Cardiac muscle cell (in vitro differentiated cells and primary cell): ENCODE measurements at regions not wholly inside any gene's neighbourhood (a gene's known extent, or its start where the extent isn't known, plus 50 kb on each side); places are given as distances from the start of the nearest gene placed in this dataset.

Experiments used
- DNase-seq, 2 donors: peaks; one replicate each; pipeline versions ENCODE4 v3.0.0 to v3.0.0-alpha.2; 2010 to 2017; ENCODE audit warnings: low read depth in 1 of 2, low spot score in 1 of 2
- H3K27ac ChIP-seq: fragments of 200-600 bp; sonication (generic); 2 replicates; pipeline ENCODE4 v1.5.1; 2016
- H3K27me3 ChIP-seq: fragments of 200-600 bp; sonication (generic); 2 replicates; pipeline ENCODE4 v1.6.0; 2016; ENCODE audit warnings: control low read depth
- H3K36me3 ChIP-seq: fragments of 200-600 bp; sonication (generic); 2 replicates; pipeline ENCODE4 v1.5.1; 2016; ENCODE audit warnings: control low read depth
- H3K4me1 ChIP-seq: fragments of 200-600 bp; sonication (generic); 2 replicates; pipeline ENCODE4 v1.8.1; 2017; ENCODE audit warnings: low read depth, mild to moderate bottlenecking, mixed run types
- H3K4me3 ChIP-seq: fragments of 200-600 bp; sonication (generic); 2 replicates; pipeline ENCODE4 v1.5.1; 2016; ENCODE audit warnings: mild to moderate bottlenecking
- H3K9me3 ChIP-seq: fragments of 200-600 bp; sonication (generic); 2 replicates; pipeline ENCODE4 v1.5.1; 2017; ENCODE audit warnings: low read depth, mild to moderate bottlenecking, control low read depth
- TF ChIP-seq, protein P1 (sequence below): IDR thresholded peaks from 2 replicates; pipeline ENCODE4 v1.5.1; 2012; ENCODE audit warnings: low read depth, mild to moderate bottlenecking, low read length

DNA sequence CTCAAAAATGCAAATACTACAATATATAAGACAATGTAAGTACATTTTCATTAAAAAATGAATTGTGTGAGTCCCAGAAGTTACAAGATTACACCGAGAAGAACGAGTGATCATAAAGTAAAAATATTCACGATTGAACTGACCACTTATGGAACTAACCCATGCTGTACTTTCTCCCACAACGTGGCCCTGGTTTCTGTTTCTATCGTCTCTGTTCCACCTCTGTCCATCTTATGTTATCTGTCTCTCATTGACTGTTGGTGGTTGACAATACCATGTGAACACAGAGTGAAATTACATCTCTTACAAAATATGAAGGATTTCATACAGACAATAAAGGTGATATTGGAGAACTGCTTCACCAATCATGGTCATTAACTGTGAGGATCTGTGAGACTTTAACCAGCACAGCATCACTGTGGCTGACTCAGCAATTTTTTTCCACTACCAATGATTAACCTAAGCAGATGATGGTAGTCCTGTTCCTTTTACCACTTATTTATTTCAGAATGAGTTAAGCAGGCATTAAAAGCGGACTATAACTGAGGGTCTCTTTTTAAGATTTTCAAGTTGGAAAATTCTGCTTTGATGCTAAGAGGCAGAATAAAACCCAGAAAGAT lies 165.1 kb downstream of the TGFB2 start:
- Histone ChIP-seq H3K4me1 (peaks cover under 1% of the 10 kb centered on the region), H3K4me3 (no peak overlapping the region), H3K36me3 (no peaks in the 10 kb centered on the region), H3K27me3 (no peaks in the 10 kb centered on the region), H3K9me3 (no peaks in the 10 kb centered on the region), H3K27ac (no peak overlapping the region)
- TF ChIP-seq, protein P1, sequence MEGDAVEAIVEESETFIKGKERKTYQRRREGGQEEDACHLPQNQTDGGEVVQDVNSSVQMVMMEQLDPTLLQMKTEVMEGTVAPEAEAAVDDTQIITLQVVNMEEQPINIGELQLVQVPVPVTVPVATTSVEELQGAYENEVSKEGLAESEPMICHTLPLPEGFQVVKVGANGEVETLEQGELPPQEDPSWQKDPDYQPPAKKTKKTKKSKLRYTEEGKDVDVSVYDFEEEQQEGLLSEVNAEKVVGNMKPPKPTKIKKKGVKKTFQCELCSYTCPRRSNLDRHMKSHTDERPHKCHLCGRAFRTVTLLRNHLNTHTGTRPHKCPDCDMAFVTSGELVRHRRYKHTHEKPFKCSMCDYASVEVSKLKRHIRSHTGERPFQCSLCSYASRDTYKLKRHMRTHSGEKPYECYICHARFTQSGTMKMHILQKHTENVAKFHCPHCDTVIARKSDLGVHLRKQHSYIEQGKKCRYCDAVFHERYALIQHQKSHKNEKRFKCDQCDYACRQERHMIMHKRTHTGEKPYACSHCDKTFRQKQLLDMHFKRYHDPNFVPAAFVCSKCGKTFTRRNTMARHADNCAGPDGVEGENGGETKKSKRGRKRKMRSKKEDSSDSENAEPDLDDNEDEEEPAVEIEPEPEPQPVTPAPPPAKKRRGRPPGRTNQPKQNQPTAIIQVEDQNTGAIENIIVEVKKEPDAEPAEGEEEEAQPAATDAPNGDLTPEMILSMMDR: no peak
- DNase-seq: no peak

DNA sequence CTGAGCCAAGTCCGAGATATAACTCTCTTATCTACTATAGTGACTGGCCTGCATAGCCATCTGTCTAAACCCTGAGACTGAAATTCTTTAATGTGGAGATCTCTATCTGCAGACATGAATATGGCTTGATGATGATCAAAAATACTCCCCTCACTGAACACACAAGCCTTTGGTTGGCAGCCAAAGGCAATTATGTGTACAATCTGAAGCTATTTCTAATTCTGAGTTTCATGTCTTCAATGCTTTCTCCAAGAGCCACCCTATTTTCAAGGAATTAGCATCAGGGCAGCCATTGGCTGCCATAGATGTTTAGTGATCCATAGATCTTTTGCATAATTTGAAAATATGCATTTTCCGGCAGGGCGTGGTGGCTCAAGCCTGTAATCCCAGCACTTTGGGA lies 168.2 kb downstream of the TGFB2 start:
- H3K36me3 ChIP-seq: no peaks in the 10 kb centered on the region
- TF ChIP-seq, protein P1: no peak
- peaks cover 32% of the 10 kb centered on the region for H3K4me1 ChIP-seq
- no peaks in the 10 kb centered on the region for H3K9me3 ChIP-seq
- H3K27me3 ChIP-seq: no peaks in the 10 kb centered on the region
- H3K4me3 ChIP-seq: no peak overlapping the region
- DNase-seq: no peak
- H3K27ac ChIP-seq: no peak overlapping the region

DNA sequence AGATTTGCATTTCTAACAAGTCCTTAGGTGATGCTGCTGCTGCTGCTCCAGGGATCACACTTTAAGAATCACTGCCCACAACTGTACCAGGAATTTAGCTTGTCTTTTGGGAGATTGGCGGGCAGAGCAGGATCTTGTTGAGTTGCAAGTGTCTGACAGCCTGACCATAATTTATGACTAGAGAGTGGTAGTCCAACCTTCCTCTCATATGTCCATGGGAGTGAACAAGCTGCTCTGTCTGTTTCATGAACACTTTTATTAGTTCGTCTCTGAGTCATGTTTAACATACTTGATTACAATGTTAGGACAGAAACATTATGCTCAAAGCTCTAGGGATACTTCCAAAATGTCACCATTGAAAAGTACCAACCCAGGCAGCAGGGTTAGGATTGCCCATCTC lies 169.6 kb downstream of the TGFB2 start:
- peak overlapping the region; percentile 90 for H3K27ac ChIP-seq
- no peak for DNase-seq
- TF ChIP-seq, protein P1: no peak
- no peaks in the 10 kb centered on the region for H3K27me3 ChIP-seq
- H3K36me3 ChIP-seq: no peaks in the 10 kb centered on the region
- H3K4me1 ChIP-seq: peaks cover 45% of the 10 kb centered on the region
- H3K4me3 ChIP-seq: no peak overlapping the region
- H3K9me3 ChIP-seq: no peaks in the 10 kb centered on the region

DNA sequence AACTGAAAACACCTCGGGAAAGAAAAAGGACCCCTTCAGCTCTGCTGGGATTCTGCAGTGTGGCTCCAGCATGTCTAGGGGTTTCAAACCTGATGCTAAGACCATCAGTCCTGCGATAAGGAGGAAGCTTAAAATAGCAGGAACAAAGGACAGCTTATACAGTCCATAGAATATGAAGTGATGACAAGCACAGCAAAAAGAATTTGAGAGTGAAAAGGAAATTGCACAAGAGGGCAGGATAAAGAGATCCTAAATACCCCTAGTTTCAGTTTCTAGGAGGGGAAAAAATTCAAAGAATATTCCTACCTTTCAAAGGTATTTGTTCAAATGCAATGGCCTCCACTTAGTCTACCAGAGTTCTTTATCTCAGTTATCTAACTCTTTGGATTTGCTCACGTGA lies 171.4 kb downstream of the TGFB2 start:
- TF ChIP-seq, protein P1: no peak
- Histone ChIP-seq H3K4me3 (peak overlapping the region; percentile 10), H3K27ac (peak overlapping the region; percentile 90), H3K4me1 (peaks cover 53% of the 10 kb centered on the region), H3K36me3 (no peaks in the 10 kb centered on the region), H3K9me3 (no peaks in the 10 kb centered on the region), H3K27me3 (no peaks in the 10 kb centered on the region)
- peak; percentile 65 to 72 for DNase-seq

DNA sequence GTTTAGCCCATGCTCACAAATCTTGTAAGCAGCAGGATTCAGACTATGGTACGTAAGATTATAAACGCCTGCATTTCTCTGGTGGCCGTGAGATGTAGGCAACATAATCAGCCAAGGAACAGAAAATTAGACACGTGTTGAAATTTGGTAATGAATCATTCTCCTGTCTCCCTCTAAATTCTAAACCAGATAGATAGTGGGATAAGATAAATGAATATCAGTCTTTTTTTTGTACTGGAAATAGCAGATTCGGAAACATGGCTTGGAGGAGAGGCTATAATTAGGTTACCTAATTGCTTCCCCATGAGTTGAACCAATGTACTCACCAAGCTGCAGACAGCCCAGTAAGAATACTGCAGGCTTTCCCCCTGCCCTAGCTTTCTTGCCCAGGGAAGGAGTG lies 172.3 kb downstream of the TGFB2 start:
- TF ChIP-seq, protein P1: no peak
- Histone ChIP-seq H3K4me3 (no peak overlapping the region), H3K36me3 (no peaks in the 10 kb centered on the region), H3K27ac (peak overlapping the region; percentile 90), H3K9me3 (no peaks in the 10 kb centered on the region), H3K4me1 (peaks cover 53% of the 10 kb centered on the region), H3K27me3 (no peaks in the 10 kb centered on the region)
- DNase-seq: no peak
